ENCODE measurements at regions not wholly inside any gene's neighbourhood (a gene's known extent, or its start where the extent isn't known, plus 50 kb on each side); places are given as distances from the start of the nearest gene placed in this dataset.

- H3K27me3 ChIP-seq, result no peaks in the 10 kb centered on the region
- no peaks in the 10 kb centered on the region for H3K9me3 ChIP-seq
- H3K4me1 ChIP-seq, result no peaks in the 10 kb centered on the region
- H3K36me3 ChIP-seq, result no peaks in the 10 kb centered on the region
- TF ChIP-seq, protein P1, sequence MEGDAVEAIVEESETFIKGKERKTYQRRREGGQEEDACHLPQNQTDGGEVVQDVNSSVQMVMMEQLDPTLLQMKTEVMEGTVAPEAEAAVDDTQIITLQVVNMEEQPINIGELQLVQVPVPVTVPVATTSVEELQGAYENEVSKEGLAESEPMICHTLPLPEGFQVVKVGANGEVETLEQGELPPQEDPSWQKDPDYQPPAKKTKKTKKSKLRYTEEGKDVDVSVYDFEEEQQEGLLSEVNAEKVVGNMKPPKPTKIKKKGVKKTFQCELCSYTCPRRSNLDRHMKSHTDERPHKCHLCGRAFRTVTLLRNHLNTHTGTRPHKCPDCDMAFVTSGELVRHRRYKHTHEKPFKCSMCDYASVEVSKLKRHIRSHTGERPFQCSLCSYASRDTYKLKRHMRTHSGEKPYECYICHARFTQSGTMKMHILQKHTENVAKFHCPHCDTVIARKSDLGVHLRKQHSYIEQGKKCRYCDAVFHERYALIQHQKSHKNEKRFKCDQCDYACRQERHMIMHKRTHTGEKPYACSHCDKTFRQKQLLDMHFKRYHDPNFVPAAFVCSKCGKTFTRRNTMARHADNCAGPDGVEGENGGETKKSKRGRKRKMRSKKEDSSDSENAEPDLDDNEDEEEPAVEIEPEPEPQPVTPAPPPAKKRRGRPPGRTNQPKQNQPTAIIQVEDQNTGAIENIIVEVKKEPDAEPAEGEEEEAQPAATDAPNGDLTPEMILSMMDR (IDR thresholded peaks at IDR 0.05), result no peak
- TF ChIP-seq POLR2A (IDR thresholded peaks at IDR 0.05), result no peak
- no peak overlapping the region for H3K27ac ChIP-seq
- intact Hi-C loops (cut with DNase I; ENCODE audit: low total_unique reads), result no loop called here
- H3K4me3 ChIP-seq, result no peak overlapping the region
- no peak for DNase-seq
Observed at GRCh38 chr21:27487676-27488075, 520.8 kb upstream of the ADAMTS5 start.

DNA sequence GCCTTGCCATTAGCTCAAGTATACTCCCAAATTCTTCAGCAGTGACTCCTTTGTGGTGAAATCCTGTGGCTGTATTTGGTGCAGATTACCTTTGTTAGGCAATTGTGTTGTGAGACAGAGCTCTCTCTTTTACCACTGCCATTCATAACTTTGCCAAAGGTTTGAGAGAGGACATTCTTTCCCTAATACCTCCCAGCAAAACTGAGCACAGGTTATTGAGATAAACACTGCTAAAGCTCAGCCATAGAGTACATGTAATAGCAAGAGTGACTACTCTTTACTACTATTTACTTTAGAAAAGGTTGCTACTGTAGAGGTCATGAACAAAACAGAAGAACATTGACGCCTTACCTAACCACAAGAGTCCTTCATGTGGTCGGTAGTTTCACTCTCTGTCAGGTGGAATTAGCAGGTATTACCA is 514.0 kb upstream of the ADAMTS5 start:
- H3K36me3 ChIP-seq, result no peaks in the 10 kb centered on the region
- no peak overlapping the region for H3K27ac ChIP-seq
- intact Hi-C loops (cut with DNase I; ENCODE audit: low total_unique reads), result no loop called here
- H3K9me3 ChIP-seq, result no peaks in the 10 kb centered on the region
- H3K27me3 ChIP-seq, result no peaks in the 10 kb centered on the region
- no peaks in the 10 kb centered on the region for H3K4me1 ChIP-seq
- no peak for DNase-seq
- TF ChIP-seq POLR2A (IDR thresholded peaks at IDR 0.05), result no peak
- TF ChIP-seq, protein P1 (IDR thresholded peaks at IDR 0.05), result no peak
- H3K4me3 ChIP-seq, result no peak overlapping the region

- DNase-seq, result no peak
- H3K27me3 ChIP-seq, result no peaks in the 10 kb centered on the region
- no peak for TF ChIP-seq POLR2A (IDR thresholded peaks at IDR 0.05)
- TF ChIP-seq, protein P1 (IDR thresholded peaks at IDR 0.05), result no peak
- no peaks in the 10 kb centered on the region for H3K9me3 ChIP-seq
- peak overlapping the region in 1 of 2 donors; percentile 3 for H3K27ac ChIP-seq
- intact Hi-C loops (cut with DNase I; ENCODE audit: low total_unique reads), result no loop called here
- no peak overlapping the region for H3K4me3 ChIP-seq
- H3K36me3 ChIP-seq, result no peaks in the 10 kb centered on the region
- no peaks in the 10 kb centered on the region for H3K4me1 ChIP-seq
Observed at GRCh38 chr21:27477296-27477695, 510.4 kb upstream of the ADAMTS5 start.

DNA sequence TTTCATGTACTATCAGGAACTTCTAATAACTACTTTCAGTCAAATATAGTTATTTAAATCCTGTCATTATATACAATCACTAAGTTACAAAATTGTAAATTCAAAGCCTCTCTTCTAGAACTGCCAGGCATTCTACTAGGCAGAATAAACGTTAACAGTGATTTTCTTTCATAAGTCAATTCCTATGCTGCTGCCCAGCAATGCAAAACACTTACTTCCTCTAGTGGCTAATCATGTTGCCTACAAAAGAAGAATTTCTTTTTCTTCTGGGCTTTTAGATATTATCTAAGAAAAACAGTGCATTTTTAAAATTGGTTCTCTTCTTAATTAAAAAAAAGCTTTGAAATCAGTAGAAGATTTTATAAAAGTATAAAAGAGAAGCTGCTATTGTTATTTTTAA is 509.8 kb upstream of the ADAMTS5 start:
- Histone ChIP-seq H3K27me3 (no peaks in the 10 kb centered on the region), H3K27ac (peak overlapping the region in 1 of 2 donors; percentile 3), H3K4me1 (no peaks in the 10 kb centered on the region), H3K9me3 (no peaks in the 10 kb centered on the region), H3K4me3 (no peak overlapping the region), H3K36me3 (no peaks in the 10 kb centered on the region)
- no peak for DNase-seq
- no peak for TF ChIP-seq POLR2A (IDR thresholded peaks at IDR 0.05)
- TF ChIP-seq, protein P1 (IDR thresholded peaks at IDR 0.05), result peak; percentile 40 to 57 (median 50)
- intact Hi-C loops (cut with DNase I; ENCODE audit: low total_unique reads), result no loop called here

DNA sequence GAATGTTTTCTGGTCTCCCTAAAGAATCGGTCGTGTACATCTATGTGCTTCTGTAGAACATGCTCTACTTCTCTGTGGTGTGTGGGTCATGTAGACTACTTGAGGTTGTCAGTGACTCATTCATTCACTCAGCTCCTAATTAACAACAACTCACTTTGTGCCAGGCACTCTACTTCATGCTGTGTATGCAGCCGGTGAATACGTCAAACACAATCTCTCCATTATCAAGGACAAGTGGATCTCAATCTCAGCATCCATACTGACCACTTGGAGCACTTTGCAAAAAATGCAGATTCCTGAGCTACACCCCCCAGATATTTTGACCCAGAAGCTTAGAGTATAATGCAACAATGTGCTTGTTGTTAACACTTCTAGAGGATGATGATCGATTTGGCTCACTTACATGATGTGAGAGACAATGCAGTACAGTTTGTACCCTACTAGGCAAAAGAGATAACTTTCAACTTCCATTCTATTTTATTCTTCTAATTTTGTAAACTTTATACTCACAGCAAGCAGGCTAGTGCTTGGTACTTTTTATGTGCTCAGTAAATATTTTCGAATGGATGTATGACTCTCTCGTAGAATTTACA is 508.6 kb upstream of the ADAMTS5 start:
- H3K36me3 ChIP-seq, result no peaks in the 10 kb centered on the region
- no peak for TF ChIP-seq POLR2A (IDR thresholded peaks at IDR 0.05)
- TF ChIP-seq, protein P1 (IDR thresholded peaks at IDR 0.05), result no peak
- no peaks in the 10 kb centered on the region for H3K4me1 ChIP-seq
- H3K9me3 ChIP-seq, result no peaks in the 10 kb centered on the region
- H3K27ac ChIP-seq, result no peak overlapping the region
- no peak overlapping the region for H3K4me3 ChIP-seq
- no peak for DNase-seq
- intact Hi-C loops (cut with DNase I; ENCODE audit: low total_unique reads), result no loop called here
- H3K27me3 ChIP-seq, result no peaks in the 10 kb centered on the region

Measured in uterus (tissue), 3 donors.